ENCODE measurements at regions not wholly inside any gene's neighbourhood (a gene's known extent, or its start where the extent isn't known, plus 50 kb on each side); places are given as distances from the start of the nearest gene placed in this dataset.

DNA sequence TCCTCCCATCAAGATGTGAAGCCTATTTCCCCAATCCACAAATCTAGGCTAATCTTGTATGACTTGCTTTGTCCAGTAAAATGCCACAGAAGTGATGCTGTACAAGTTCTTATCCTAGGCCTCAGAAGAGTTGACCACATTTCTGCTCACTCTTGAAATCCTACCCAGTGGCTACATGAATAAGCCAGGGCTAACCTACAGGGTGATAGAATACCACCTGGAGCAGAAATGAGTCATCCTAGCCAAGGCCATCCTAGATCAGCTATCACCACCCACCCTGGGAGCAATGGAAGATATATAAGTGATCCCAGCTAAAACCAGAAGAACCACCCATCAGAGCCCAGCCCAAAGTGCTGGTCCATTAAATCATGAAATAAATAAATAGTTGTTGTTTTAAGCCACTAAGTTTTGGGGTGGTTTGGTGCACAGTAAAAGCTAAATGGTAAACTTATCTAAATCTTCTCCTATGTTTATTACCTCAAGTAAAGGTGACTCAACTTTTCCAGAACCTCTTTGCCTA, 105.1 kb downstream of the RPS29 start:
- H3K27ac Mint-ChIP-seq: no peak overlapping the region

DNA sequence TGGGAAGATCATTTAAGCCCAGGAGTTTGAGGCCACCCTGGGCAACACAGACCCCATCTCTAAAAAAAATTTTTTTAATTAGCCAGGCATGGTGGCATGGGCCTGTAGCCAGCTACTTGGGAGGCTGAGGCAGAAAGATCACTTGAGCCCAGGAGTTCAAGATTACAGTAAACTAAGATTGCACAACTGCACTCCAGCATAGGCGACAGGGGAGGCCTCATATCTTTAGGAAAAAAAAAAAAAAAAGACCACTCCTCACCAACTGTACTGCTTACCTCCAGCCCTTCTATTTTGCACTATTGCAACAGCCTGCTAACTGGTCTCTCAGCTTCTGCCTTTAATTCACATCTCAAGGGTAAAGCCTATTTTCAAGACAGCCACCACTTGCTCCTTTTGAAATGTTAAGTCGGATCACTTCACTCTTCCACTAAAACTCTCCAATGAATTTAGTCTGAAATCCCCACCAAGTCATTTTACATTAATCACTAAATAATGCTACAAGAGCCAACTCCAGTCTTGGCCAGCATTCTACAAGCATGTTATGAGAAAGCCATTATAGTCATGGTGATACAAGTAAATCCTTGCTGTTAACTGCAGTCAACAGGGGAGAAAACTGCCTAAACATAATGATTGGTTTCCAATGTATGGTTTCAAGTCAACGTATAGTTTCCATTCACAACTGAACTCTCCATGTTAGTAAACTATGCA, 106.0 kb downstream of the RPS29 start:
- H3K9me3 ChIP-seq (replicated peaks in 1 of 2; ENCODE audit: control insufficient read depth in 1 of 2, insufficient read depth in 1 of 2, low read length in 2 of 2): no peaks in the 10 kb centered on the region
- H3K4me1 Mint-ChIP-seq: peaks cover 5% of the 10 kb centered on the region
- no peaks in the 10 kb centered on the region for H3K27me3 ChIP-seq (ENCODE audit: control insufficient read depth in 2 of 2, insufficient read depth in 2 of 2, low read length in 2 of 2)
- H3K36me3 Mint-ChIP-seq: no peaks in the 10 kb centered on the region
- H3K27me3 Mint-ChIP-seq (ENCODE audit: low read depth in 3 of 3): peaks cover 0 to 1% (median 0%) of the 10 kb centered on the region in 3 donors
- H3K4me3 Mint-ChIP-seq: no peak overlapping the region
- H2AFZ ChIP-seq (ENCODE audit: insufficient read depth, low read depth, low read length, poor library complexity, severe bottlenecking): no peak overlapping the region
- peaks cover 0 to 3% (median 2%) of the 10 kb centered on the region in 7 donors for H3K9me3 Mint-ChIP-seq
- H3K79me2 ChIP-seq (ENCODE audit: insufficient read depth, low read length): no peaks in the 10 kb centered on the region
- intact Hi-C loops (cut with micrococcal nuclease): no loop called here
- 90% methylated on average over 2 of the region's 3 CpGs for WGBS (ENCODE audit: insufficient coverage)
- TF ChIP-seq, protein P1, sequence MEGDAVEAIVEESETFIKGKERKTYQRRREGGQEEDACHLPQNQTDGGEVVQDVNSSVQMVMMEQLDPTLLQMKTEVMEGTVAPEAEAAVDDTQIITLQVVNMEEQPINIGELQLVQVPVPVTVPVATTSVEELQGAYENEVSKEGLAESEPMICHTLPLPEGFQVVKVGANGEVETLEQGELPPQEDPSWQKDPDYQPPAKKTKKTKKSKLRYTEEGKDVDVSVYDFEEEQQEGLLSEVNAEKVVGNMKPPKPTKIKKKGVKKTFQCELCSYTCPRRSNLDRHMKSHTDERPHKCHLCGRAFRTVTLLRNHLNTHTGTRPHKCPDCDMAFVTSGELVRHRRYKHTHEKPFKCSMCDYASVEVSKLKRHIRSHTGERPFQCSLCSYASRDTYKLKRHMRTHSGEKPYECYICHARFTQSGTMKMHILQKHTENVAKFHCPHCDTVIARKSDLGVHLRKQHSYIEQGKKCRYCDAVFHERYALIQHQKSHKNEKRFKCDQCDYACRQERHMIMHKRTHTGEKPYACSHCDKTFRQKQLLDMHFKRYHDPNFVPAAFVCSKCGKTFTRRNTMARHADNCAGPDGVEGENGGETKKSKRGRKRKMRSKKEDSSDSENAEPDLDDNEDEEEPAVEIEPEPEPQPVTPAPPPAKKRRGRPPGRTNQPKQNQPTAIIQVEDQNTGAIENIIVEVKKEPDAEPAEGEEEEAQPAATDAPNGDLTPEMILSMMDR (IDR thresholded peaks at IDR 0.05): no peak
- no peak overlapping the region for H3K4me2 ChIP-seq (replicated peaks; ENCODE audit: extremely low read depth, low read length, poor library complexity, severe bottlenecking)
- H3K4me3 ChIP-seq (replicated peaks in 1 of 3; ENCODE audit: low read depth in 2 of 3, low read length in 3 of 3): no peak overlapping the region
- no peaks in the 10 kb centered on the region for H3K4me1 ChIP-seq (ENCODE audit: control insufficient read depth in 1 of 2, insufficient read depth in 2 of 2, low read length in 2 of 2)
- H3K9ac ChIP-seq (ENCODE audit: insufficient read depth, low read length, poor library complexity, severe bottlenecking): no peak overlapping the region
- H4K20me1 ChIP-seq (ENCODE audit: insufficient read depth, low read length): no peaks in the 10 kb centered on the region
- H3K36me3 ChIP-seq (replicated peaks in 1 of 2; ENCODE audit: control insufficient read depth in 1 of 2, insufficient read depth in 2 of 2, low read length in 2 of 2): no peaks in the 10 kb centered on the region
- H3K27ac Mint-ChIP-seq: no peak overlapping the region
- no peak overlapping the region for H3K27ac ChIP-seq (ENCODE audit: low read depth in 1 of 2, low read length in 2 of 2)
- DNase-seq: no peak

More for the DNA sequence above, 105.1 kb downstream of the RPS29 start:
- no peak overlapping the region for H3K4me3 ChIP-seq (replicated peaks in 1 of 3; ENCODE audit: low read depth in 2 of 3, low read length in 3 of 3)
- peaks cover 0 to 3% (median 2%) of the 10 kb centered on the region in 7 donors for H3K9me3 Mint-ChIP-seq
- H3K4me1 ChIP-seq (ENCODE audit: control insufficient read depth in 1 of 2, insufficient read depth in 2 of 2, low read length in 2 of 2): no peaks in the 10 kb centered on the region
- no peaks in the 10 kb centered on the region for H3K36me3 ChIP-seq (replicated peaks in 1 of 2; ENCODE audit: control insufficient read depth in 1 of 2, insufficient read depth in 2 of 2, low read length in 2 of 2)
- intact Hi-C loops (cut with micrococcal nuclease): no loop called here
- no peak overlapping the region for H3K9ac ChIP-seq (ENCODE audit: insufficient read depth, low read length, poor library complexity, severe bottlenecking)
- no peaks in the 10 kb centered on the region for H3K79me2 ChIP-seq (ENCODE audit: insufficient read depth, low read length)
- H4K20me1 ChIP-seq (ENCODE audit: insufficient read depth, low read length): no peaks in the 10 kb centered on the region
- H3K36me3 Mint-ChIP-seq: no peaks in the 10 kb centered on the region
- no peak for DNase-seq
- H3K27me3 ChIP-seq (ENCODE audit: control insufficient read depth in 2 of 2, insufficient read depth in 2 of 2, low read length in 2 of 2): no peaks in the 10 kb centered on the region
- no peak overlapping the region for H2AFZ ChIP-seq (ENCODE audit: insufficient read depth, low read depth, low read length, poor library complexity, severe bottlenecking)
- TF ChIP-seq, protein P1 (IDR thresholded peaks at IDR 0.05): no peak
- H3K27me3 Mint-ChIP-seq (ENCODE audit: low read depth in 3 of 3): peaks cover 0 to 1% (median 0%) of the 10 kb centered on the region in 3 donors
- no peak overlapping the region for H3K27ac ChIP-seq (ENCODE audit: low read depth in 1 of 2, low read length in 2 of 2)
- H3K4me2 ChIP-seq (replicated peaks; ENCODE audit: extremely low read depth, low read length, poor library complexity, severe bottlenecking): no peak overlapping the region
- no peak overlapping the region for H3K4me3 Mint-ChIP-seq
- H3K4me1 Mint-ChIP-seq: peaks cover 5% of the 10 kb centered on the region
- no peaks in the 10 kb centered on the region for H3K9me3 ChIP-seq (replicated peaks in 1 of 2; ENCODE audit: control insufficient read depth in 1 of 2, insufficient read depth in 1 of 2, low read length in 2 of 2)
